GM18499 (cell line): ENCODE measurements at regions not wholly inside any gene's neighbourhood (a gene's known extent, or its start where the extent isn't known, plus 50 kb on each side); places are given as distances from the start of the nearest gene placed in this dataset.
"Not testable (repeated sequence)": the region's sequence is repeated elsewhere in the genome, so short reads cannot be mapped to it uniquely, and the experiment has no call there.

Source experiments
- ATAC-seq: cut with Tn5 transposase; IDR thresholded peaks from one replicate; pipeline ENCODE4 v1.9.1; 2021; ENCODE audit warnings: moderate number of reproducible peaks; ENCODE audit not compliant: insufficient read depth, unreplicated experiment

DNA sequence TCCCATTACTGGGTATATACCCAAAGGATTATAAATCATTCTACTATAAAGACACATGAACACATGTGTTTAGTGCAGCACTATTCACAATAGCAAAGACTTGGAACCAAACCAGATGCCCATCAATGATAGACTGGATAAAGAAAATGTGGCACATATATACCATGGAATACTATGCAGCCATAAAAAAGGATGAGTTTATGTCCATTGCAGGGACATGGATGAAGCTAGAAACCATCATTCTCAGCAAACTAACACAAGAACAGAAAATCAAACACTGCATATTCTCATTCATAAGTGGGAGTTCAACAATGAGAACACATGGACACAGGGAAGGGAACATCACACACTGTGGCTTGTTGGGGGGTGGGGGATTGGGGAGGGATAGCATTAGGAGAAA, 225.2 kb upstream of the PRDM1 start:
- ATAC-seq, result not testable (repeated sequence)

DNA sequence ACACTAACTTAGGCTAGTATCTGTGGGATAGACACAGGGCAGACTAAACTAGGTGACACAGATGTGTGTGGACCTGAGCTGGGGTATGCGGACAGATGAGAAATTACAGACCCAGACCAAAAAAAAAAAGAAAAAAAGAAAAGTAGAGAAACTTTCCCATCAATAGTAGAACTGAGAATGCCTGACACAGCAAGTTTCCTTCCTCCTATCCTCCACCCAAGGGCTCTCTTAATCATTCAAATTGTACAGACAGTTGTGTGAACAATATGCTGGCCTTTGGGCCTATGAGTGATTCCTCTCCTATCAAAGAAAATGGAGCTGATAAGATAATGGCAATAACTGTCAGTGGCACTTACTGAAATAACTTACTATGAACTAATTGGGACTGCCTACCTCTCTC, 226.7 kb upstream of the PRDM1 start:
- no peak for ATAC-seq

DNA sequence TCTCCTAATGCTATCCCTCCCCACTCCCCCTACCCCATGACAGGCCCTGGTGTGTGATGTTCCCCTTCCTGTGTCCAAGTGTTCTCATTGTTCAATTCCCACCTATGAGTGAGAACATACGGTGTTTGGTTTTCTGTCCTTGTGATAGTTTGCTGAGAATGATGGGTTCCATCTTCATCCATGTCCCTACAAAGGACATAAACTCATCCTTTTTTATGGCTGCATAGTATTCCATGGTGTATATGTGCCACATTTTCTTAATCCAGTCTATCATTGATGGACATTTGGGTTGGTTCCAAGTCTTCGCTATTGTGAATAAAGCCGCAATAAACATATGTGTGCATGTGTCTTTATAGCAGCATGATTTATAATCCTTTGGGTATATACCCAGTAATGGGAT, 227.5 kb upstream of the PRDM1 start:
- not testable (repeated sequence) for ATAC-seq

DNA sequence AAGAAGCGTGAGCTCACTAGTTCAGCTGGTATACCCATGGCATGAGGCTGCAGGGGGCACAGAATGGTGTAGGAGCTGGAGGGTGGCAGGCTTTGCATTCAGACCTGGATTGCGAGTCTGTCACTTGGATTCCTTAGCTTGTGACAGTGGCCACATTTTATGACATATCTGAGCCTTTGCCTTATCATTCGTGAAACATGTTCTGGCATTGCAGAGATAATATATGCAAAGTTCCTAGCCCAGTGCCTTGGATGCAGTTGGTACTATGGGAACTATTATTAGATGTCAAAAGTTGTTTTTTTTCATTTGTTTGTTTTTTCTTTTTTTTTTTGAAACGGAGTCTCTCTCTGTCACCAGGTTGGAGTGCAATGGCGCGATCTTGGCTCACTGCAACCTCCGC, 230.7 kb upstream of the PRDM1 start:
- ATAC-seq, result no peak

DNA sequence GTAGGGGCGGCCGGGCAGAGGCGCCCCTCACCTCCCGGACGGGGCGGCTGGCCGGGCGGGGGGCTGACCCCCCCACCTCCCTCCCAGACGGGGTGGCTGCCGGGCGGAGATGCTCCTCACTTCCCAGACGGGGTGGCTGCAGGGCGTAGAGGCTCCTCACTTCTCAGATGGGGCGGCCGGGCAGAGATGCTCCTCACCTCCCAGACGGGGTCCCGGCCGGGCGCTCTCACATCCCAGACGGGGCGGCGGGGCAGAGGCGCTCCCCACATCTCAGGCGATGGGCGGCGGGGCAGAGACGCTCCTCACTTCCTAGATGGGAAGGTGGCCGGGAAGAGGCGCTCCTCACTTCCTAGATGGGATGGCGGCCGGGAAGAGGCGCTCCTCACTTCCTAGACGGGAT, 232.2 kb upstream of the PRDM1 start:
- not testable (repeated sequence) for ATAC-seq

DNA sequence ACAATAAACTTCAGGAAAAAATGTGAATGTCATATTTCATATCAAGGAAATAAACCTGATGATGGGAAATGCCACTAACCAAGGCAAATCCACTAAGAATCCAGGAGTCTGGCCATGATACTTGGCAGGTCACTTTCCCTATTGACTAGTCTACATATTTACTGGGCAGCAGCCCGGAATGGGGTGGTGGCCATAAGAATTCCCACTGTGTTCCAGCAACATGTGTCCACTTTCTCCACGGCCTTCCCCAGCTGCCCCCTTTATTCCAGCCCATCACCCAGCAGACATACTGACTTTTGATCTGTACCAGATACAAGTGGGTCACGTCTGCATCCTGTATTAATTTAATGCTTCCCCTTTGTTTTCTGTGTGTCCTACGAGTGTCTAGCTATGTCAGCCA, 234.5 kb upstream of the PRDM1 start:
- ATAC-seq, result no peak

DNA sequence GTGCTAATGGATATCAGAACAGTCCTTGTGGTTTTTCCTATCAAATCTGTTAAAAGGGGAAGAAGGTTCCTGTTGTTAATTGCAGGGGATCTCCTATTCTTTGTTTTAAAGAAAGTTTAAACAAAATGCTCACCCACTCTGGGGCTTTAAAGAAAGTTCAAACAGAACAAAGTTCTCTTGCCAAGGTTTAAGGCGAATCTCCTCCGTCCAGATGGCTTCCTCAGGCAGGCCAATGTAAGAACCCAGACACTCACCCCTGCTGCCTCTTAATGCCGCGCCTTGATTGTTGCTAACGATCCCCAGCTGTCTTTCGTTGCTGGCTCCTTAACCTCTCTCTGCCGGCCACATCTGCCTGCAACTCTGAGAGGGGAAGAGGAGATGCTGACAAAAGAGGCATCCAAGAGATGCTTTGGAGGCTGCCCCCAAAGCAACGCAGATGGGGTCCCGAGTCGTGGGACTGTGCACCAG, 235.0 kb upstream of the PRDM1 start:
- no peak for ATAC-seq

DNA sequence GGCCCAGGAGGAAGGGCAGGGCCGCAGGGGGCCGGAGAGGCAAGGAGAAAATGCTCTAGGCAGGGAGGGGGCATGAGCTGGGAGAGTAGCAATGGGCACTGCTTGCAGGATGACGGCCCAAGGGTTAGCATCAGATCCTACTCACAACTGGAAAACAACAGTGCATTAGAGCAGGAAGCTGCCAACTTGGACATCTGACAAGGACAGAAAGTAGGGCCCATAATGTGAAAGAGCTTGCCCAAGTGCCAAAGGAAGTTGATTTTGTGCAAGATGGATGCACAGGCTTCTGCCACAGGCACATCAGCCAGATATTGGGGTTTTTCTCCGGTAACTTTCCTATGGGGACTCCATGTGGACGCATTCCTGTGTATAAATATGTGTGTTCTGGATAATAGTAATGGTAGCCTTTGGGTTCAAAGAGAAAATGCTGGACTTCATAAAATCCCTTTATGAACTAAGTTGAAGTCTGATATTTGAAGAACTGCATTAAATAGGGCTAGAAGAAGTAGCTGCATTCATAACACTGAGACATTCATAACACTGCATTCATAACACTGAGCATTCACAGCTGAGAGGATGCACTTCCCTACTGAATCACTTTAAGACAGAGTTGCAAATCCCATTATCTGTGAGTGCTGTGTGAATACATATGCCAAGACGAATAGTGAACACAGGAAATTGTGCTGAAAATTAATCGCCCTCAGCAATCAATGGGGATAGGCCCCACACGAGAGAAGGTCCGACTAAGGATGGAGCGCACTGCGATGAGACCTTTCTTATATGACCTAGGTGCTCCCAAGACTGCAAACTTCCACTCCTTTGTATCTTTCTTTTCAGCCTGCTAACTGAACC, 235.6 kb upstream of the PRDM1 start:
- no peak for ATAC-seq

DNA sequence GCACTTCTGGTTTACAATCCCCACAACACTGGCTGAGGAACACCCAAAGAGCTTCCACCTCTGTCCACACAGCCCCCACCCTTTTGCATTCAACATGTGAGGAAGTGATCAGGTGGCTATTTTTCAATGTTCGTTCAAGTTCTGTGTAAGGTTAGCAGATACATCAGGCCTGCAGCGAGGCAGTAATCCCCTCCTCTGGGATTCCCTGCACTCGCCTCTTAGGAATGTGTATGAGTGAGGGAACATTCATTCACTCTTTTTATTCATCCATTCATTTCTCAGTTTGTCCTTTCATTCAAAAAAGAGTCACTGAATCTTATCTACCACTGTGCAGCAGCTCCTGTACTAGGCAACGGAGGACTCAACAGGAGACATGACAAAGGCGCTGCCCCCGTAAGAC, 236.4 kb upstream of the PRDM1 start:
- ATAC-seq, result no peak

DNA sequence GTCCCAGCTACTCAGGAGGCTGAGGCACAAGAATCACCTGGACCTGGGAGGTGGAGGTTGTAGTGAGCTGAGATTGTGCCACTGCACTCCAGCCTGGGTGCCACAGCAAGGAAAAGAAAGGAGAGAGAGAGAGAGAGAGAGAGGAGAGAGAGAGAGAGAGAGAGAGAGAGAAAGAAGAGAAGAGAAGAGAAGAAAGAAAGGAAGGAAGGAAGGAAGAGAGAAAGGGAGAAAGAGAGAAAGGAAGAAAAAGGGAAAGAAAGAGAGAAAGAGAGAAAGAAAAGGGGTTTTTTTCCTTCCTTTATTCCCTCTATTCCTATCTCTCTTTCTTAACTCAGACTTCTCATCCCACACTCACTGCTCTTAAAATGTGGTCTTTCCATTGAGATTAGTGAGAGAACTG, 238.7 kb upstream of the PRDM1 start:
- no peak for ATAC-seq

DNA sequence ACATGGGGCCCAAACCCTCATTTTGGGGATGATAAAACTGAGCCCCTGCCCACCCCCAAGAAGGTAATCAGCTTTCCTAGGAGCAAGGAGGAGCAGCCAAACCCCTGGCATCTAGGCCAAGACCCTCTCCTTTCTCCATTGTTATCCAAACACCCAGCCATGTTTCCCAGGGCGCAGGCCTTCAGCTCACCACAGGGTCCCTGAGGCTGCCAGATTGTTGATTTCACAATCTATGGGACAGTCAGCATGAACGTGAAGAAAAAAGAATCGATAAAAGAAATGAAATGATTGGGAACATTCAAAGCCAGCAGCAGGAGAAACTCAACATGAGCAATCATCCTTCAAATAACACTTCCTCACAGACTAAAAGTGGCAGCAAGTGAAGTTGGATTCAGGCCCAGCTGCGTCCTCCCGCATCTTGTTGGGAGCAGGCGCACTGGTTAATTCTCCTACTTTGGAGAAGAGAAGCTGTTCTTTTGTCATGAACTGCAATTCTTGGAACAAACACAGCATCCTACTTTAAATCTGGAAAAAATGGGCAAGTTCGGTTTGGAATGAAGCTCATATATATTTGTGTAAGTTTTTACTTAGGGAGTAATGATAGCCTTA, 241.8 kb upstream of the PRDM1 start:
- ATAC-seq, result no peak

DNA sequence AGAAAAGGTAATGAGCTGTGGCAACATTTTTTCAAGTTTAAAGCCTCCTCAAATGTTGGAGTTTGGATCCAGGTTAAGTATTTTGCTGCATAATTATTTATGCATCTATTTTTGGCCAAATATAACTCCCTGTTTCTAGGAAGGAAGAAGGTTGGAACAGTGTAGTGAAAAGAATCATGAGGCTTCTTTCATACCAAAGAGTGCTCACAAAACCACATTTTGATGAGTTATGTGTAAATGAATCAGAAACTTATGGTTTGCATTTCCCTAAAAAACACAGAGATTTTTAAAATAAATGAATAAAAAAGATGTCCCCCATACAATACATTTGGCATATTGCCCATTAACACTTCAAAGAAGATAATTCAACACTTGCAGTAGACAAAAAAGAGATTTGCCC, 246.9 kb upstream of the PRDM1 start:
- no peak for ATAC-seq

DNA sequence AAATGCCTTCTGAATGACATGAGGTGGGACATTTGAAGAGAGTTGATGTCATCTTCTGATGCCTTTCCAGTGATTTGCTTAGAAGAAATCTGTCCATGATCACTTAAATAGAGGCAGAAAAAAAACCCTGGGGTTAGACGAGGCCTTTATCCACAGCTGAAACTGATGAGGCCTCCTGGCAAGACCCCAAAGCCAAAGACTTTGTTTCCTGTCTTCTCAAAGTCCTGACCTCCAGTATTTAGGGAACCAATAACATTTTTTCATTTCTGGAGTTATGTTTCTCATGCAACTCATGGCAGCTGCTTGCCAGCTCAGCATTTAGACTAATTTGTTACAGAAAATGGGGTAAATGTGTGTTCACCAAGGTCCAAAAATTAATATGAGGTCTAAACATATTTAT, 248.0 kb upstream of the PRDM1 start:
- ATAC-seq, result no peak

DNA sequence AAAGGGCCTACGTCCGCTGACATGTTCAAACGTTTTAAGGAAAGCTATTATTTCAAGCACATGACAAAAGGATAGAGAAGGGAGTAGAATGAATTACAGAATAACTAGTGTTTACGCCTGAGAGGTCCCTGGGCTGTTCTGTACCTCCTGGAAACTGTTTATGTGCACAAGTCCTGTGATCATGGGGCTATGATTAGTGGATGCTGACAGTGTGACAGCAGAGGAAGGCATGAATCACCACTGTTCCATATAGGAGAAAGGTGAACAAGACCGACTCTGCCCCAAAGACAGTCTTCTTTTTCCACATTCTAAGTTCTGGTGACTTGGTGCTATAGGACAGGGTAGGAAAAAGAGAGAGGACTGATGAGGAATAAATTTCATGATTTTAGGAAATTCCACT, 249.2 kb upstream of the PRDM1 start:
- no peak for ATAC-seq

DNA sequence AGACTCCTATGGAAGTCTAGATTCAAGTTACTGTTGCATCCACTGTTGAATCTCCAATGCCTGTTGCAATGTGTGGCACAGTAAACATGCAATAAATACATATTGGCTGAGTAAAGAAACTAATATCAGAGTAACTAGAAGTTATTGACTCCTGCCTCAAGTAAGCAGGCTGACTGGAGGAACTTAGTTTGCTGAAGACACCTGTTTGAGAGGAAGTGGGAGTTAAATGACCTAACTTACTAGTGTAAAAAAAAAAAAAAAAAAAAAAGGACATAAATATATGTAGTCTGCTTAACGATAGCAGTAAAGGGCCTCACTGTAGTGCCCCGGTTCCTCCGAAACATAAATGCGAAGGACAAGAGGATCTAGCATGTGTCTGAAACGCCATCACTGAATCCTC, 249.8 kb upstream of the PRDM1 start:
- ATAC-seq, result no peak

DNA sequence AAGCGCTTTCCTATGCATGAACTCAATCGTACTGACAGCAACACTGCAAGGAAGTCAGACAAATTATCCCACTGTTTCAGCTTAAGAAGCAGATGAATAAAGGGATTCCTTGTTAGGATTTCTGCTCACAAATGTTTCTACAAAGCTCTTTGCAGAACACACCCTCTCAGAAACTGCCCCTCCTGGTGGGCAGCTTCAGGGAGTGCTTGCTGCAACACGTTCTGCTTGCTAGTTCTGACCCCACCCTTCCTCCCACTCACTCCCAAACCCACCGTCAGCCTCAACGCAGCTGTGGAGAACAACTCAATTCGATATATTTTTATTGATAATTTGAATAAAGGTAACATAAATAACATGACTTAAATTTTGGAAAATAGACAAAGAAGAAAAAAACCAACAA, 250.8 kb upstream of the PRDM1 start:
- no peak for ATAC-seq

DNA sequence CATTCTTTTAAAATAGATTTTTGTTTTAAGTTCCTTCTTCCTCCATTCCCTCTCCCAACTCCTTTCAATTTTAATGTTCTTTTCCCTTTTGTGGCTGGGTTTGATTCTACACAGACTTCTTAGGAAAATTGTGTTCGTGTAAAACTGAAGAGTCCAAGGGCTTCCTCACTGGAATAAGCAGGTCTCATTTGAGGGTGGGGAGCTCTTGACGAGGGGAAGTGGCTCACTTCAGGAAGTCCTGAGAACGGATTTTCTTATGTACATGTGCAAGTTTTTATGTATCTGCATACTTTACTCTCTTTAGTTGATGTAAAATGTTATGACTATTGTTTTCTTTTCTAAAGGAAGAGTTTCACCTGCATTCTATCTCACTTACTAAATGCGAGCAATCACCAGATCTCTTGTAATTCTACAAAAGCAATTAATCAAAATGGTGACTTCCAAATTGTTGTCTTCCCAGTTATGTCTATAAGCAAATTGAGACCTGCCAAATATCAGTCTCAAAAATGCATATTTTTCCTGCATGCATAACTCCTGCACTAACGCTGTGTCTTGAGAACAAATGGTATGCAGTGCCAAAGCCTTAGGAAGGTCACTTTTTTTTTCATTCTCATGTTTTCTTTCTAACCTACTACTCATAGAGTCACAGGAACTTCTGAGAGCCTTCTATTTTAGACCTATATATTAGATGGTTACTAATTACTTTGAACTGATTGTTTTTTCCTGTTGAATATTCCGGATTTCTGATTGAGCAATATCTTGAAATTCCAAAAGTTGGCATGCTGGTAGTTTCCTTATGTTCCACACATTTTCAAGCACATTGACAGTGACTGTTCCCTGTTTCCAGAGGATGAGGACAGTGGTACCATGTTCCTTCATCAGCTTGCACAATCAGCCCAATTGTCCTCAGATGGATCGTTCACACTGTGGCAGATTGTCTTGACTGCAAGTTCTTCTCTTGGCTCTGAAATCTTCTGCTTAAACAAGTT, 251.9 kb upstream of the PRDM1 start:
- no peak for ATAC-seq

DNA sequence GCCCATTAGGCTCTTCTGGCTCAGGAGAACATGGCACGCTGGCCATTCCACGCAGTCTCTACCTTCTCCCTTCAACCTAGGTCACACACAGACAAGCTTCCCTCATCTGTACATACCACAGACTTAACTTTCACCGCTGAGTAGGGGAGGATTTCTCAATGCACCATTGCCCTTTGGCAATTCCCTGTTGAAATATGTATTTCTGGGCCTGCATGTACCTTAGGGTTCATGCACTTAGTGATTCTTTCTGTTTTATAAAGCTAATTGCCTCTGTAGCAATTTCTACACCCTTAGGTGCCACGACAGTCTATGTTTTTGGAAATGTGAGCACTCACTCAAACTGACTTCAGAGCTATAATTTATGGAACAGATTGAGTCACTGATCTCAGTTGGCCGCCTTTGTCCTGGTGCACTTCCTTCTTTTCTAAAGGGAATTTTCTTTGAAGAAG, 253.8 kb upstream of the PRDM1 start:
- ATAC-seq, result no peak

DNA sequence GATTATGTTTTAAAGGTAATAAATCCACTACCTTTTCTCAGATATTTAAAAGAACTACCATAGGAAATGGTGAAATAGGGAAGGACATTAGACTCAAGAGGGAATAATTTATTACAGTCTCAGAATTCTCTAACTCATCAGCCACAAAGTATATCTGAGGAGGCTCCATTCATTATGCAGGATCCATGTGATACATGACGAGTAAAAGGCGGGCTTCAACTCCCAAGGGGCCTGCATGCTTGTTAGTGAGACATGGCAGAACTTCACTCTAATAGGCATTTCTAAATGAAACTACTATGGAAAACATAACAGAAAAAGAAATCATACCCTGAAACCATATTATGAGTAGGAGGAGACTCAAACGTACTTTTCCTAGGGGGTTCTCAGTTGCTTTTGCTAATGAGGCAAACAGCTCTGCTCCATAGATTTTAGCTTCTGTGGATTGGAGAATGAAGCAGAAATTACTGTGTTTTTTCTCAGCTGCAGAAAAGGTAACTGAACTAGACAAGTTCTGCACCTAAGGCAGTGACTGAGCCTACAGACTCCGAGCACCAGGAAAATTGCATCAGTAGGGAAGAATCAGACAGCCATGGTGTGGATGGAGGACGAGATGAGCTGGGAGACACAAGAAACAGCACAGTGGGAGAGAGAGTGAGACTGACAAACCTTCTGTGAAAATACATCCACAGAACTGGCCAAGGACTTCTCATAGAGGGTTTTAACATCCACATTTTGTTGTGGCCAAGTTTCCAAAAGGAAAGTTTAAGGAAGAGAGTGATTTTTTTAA, 254.6 kb upstream of the PRDM1 start:
- ATAC-seq, result no peak

DNA sequence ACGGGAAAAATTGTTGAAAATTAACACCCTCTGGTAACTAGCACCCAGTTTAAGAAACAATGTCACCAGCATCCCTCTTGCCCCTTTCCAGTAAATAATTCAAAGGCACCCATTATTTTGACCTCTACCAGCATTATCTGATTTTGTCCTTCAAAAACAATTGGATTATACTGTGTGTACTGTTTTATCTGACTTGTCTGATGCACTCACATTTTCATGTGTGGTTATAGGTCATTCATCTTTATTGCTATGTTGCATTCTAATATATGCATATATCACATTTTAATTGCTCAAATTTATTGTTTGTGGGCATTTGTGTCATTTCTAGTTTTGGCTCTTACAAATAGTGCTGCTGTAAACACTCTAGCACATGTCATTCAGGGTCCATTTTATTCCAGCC, 260.9 kb upstream of the PRDM1 start:
- ATAC-seq, result no peak
